Posterior vena cava (tissue), 2 donors: ENCODE measurements at regions not wholly inside any gene's neighbourhood (a gene's known extent, or its start where the extent isn't known, plus 50 kb on each side); places are given as distances from the start of the nearest gene placed in this dataset.

Experiments used
- DNase-seq: peaks from one replicate; pipeline ENCODE4 v3.0.0-alpha.2; 2020; ENCODE audit warnings: low spot score
- intact Hi-C, 2 donors: fragments of 100-400 bp; cut with DNase I; formaldehyde crosslinking; loops; one replicate each; pipeline versions ENCODE4 v1.14.1 to v1.14.2; 2022 to 2023
- donor health status: DM: yes; HTN: yes; CAD: no.
- donor health status: DM: yes; HTN: yes; CAD: no.

GRCh38 chr4:119684463-119684862, 55.9 kb upstream of the PDE5A start:
- intact Hi-C loops = no loop called here
- no peak for DNase-seq

- intact Hi-C loops = no loop called here
- DNase-seq = no peak
These were observed 54.9 kb upstream of the PDE5A start for GRCh38 chr4:119683518-119683917.

GRCh38 chr4:119682099-119682498, 53.5 kb upstream of the PDE5A start:
- DNase-seq = no peak
- intact Hi-C loops = no loop called here

- intact Hi-C loops = no loop called here
- no peak for DNase-seq
These were observed 50.6 kb upstream of the PDE5A start for GRCh38 chr4:119679251-119679650.

DNA sequence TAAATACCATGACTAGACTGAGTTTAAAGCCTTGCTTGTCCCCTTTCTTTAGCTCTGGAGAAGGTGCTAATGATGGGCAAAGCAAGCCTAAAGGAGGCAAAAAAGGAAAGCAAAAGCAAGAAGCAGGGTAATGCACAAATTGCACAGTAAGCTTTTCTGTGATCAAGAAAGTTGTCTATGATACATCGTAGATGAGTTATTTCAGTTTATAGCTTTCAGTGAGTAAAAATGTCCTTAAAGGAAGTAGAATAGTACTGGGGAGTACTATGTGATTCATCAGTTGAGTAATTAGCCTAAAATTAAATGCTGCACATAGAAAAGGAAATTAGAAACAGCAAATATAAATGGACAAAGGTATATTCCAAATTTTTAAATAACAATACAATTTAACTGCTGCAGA, 50.2 kb upstream of the PDE5A start:
- no peak for DNase-seq
- intact Hi-C loops = no loop called here
